ENCODE measurements at regions not wholly inside any gene's neighbourhood (a gene's known extent, or its start where the extent isn't known, plus 50 kb on each side); places are given as distances from the start of the nearest gene placed in this dataset.

GRCh38 chr13:34654203-34654602 is 287.9 kb upstream of the NBEA start:
- no peak for DNase-seq (ENCODE audit: low read depth, low spot score)
- TF ChIP-seq ZNF274 (IDR thresholded peaks at IDR 0.05; ENCODE audit: low read depth, low read length) (no peak), EZH2phosphoT487 (IDR thresholded peaks at IDR 0.05; ENCODE audit: borderline replicate concordance) (no peak), CBX3 (IDR thresholded peaks at IDR 0.05; ENCODE audit: low read depth) (no peak), SRF (IDR thresholded peaks at IDR 0.05; ENCODE audit: low read depth) (no peak)
- Histone ChIP-seq H3K9me2 (ENCODE audit: insufficient read depth) (no peaks in the 10 kb centered on the region), H3K4me3 (replicated peaks in 1 of 2; ENCODE audit: low read depth in 1 of 2, low read length in 2 of 2) (no peak overlapping the region), H3K9me3 (ENCODE audit: control insufficient read depth in 1 of 2, insufficient read depth in 1 of 2, low read depth in 1 of 2, low read length in 2 of 2) (no peaks in the 10 kb centered on the region), H3K27me3 (ENCODE audit: insufficient read depth, low read length) (no peaks in the 10 kb centered on the region), H3K79me2 (ENCODE audit: insufficient read depth, low read length) (no peaks in the 10 kb centered on the region), H4K20me1 (ENCODE audit: insufficient read depth) (no peaks in the 10 kb centered on the region), H3K9ac (ENCODE audit: low read length) (no peak overlapping the region), H3K36me3 (ENCODE audit: control insufficient read depth in 1 of 2, insufficient read depth in 2 of 2, low read length in 2 of 2) (no peaks in the 10 kb centered on the region), H2AFZ (ENCODE audit: low read depth, low read length, poor library complexity, severe bottlenecking) (no peak overlapping the region), H3K4me1 (ENCODE audit: control insufficient read depth in 1 of 2, insufficient read depth in 2 of 2, low read length in 2 of 2) (0 out of 4 replicates have a peak, but pooled peaks cover 0 to 4% of the 10 kb centered on the region in 2 experiments), H3K27ac (ENCODE audit: low read depth, low read length) (no peak overlapping the region), H3K4me2 (ENCODE audit: low read length) (no peak overlapping the region)
- no TSS peak for BruUV-seq (replicated peaks)
- ATAC-seq = no peak
- ChIA-PET RAD21 (ENCODE audit: low non-redundant PET in 1 of 2, low total read pairs in 2 of 2, uncharacterized antibody in 2 of 2, unreplicated experiment in 2 of 2) (no interaction called here), CTCF (no interaction called here), POLR2A (no interaction called here)
- intact Hi-C loops (cut with micrococcal nuclease) = no loop called here

- H3K9me2 ChIP-seq (ENCODE audit: insufficient read depth) = no peaks in the 10 kb centered on the region
- H3K9me3 ChIP-seq (ENCODE audit: control insufficient read depth in 1 of 2, insufficient read depth in 1 of 2, low read depth in 1 of 2, low read length in 2 of 2) = no peaks in the 10 kb centered on the region
- ATAC-seq (no peak), DNase-seq (ENCODE audit: low read depth, low spot score) (no peak)
- TF ChIP-seq CTCF (IDR thresholded peaks at IDR 0.05 in 2 of 3, conservative IDR thresholded peaks at IDR 0.05 in 1 of 3; ENCODE audit: borderline replicate concordance in 1 of 3, insufficient read depth in 1 of 3, low read depth in 2 of 3, low read length in 2 of 3) (no peak), SRF (IDR thresholded peaks at IDR 0.05; ENCODE audit: low read depth) (no peak)
- no peak overlapping the region for H3K4me2 ChIP-seq (ENCODE audit: low read length)
- no peak overlapping the region for H3K4me3 ChIP-seq (replicated peaks in 1 of 2; ENCODE audit: low read depth in 1 of 2, low read length in 2 of 2)
- H3K9ac ChIP-seq (ENCODE audit: low read length) = no peak overlapping the region
- no peaks in the 10 kb centered on the region for H3K79me2 ChIP-seq (ENCODE audit: insufficient read depth, low read length)
- no peak overlapping the region for H2AFZ ChIP-seq (ENCODE audit: low read depth, low read length, poor library complexity, severe bottlenecking)
- H3K27ac ChIP-seq (ENCODE audit: low read depth, low read length) = no peak overlapping the region
- BruUV-seq (replicated peaks) = no TSS peak
- intact Hi-C loops (cut with micrococcal nuclease) = no loop called here
- H3K27me3 ChIP-seq (ENCODE audit: insufficient read depth, low read length) = no peaks in the 10 kb centered on the region
- no peaks in the 10 kb centered on the region for H3K36me3 ChIP-seq (ENCODE audit: control insufficient read depth in 1 of 2, insufficient read depth in 2 of 2, low read length in 2 of 2)
- ChIA-PET POLR2A (no interaction called here), RAD21 (ENCODE audit: low non-redundant PET in 1 of 2, low total read pairs in 2 of 2, uncharacterized antibody in 2 of 2, unreplicated experiment in 2 of 2) (no interaction called here), CTCF (no interaction called here)
- 0 out of 4 replicates have a peak, but pooled peaks cover 0 to 4% of the 10 kb centered on the region in 2 experiments for H3K4me1 ChIP-seq (ENCODE audit: control insufficient read depth in 1 of 2, insufficient read depth in 2 of 2, low read length in 2 of 2)
- no peaks in the 10 kb centered on the region for H4K20me1 ChIP-seq (ENCODE audit: insufficient read depth)
Observed at GRCh38 chr13:34654647-34655046, 287.4 kb upstream of the NBEA start.
